ENCODE measurements at regions not wholly inside any gene's neighbourhood (a gene's known extent, or its start where the extent isn't known, plus 50 kb on each side); places are given as distances from the start of the nearest gene placed in this dataset.
"Not testable (repeated sequence)": the region's sequence is repeated elsewhere in the genome, so short reads cannot be mapped to it uniquely, and the experiment has no call there.

DNA sequence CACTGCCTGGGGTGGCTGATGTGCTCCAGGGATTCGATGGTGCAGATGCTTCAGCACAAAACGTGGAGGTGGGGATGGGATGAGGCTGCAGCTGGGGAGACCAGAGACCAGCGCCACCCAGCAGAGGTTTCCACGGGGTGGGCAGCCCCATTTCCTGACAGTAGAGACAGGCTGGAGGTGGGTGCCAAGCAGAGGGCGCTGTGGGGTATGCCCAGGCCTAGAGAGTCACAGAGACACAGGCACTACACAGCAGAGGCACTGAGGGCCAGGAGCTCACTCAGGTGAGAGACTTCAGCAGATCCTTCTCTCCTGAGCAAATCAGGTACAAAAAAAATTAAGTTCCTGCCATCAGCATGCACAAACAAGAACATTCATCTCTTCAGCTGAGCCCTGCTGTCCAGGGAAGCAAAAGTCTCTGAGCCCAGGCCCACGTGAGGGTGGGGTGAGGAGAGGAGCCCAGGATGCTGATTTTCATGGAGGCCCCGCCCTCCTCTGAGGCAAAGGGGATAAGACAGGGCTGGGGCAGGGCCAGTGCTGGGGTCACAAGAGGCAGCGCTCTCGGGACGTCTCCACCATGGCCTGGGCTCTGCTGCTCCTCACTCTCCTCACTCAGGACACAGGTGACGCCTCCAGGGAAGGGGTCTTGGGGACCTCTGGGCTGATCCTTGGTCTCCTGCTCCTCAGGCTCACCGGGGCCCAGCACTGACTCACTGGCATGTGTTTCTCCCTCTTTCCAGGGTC, 53.1 kb downstream of the GGTLC2 start:
- DNase-seq (ENCODE audit: low spot score): no peak

DNA sequence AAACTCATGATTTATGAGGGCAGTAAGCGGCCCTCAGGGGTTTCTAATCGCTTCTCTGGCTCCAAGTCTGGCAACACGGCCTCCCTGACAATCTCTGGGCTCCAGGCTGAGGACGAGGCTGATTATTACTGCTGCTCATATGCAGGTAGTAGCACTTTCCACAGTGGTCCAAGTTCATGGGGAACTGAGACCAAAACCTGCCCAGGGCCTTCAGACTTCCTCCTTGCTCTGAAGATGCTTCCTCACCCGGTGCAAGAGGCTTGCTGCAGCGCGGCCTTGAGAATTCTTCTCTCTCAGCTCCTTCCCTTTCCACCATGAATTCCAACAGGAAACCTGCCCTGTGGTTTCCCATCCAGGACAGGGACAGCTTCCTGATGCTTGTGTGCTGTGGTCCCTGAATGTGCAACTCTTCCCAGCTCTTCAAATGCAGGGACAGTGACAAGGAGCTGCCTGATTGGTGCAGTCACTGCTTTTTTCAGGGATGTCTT, 53.9 kb downstream of the GGTLC2 start:
- DNase-seq (ENCODE audit: low spot score): no peak

DNA sequence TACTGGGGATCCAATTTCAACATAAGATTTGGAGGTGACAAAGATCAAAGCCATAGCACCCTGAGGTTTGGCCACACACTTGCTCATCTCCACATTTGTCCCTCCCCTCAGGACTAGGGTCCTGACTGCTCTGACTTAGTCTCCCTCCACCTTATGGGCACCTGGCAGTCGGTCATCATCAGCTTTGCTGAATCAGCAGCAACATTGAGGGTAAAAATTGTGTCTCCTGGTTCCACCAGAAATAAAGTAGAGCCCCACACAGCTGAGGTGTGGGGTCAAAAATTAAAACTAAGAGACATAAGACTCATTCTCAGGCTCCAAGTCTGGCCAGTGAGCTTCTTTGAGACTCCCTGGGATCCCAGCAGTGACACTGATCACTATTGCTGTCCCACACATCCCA, 56.2 kb downstream of the GGTLC2 start:
- DNase-seq (ENCODE audit: low spot score): no peak

DNA sequence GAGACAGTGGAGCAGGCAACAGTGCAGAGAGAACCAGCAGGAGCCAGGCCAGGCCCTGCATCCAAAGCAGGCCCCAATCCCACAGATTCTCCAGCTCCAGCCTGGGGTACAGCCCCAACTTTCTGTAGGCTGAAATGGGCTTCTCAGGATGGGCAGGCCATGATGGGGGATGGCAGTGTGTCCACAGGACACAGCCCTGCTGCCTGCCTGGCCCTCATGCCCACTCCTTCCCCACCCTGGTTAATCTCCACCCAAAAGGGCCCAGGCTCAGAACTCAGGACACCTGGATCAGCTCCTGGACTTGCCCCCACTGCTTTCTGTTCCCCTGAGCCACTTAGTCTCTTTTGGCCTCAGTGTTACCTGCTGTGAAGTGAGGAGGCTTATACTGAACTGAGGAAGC, 57.1 kb downstream of the GGTLC2 start:
- DNase-seq (ENCODE audit: low spot score): not testable (repeated sequence)

DNA sequence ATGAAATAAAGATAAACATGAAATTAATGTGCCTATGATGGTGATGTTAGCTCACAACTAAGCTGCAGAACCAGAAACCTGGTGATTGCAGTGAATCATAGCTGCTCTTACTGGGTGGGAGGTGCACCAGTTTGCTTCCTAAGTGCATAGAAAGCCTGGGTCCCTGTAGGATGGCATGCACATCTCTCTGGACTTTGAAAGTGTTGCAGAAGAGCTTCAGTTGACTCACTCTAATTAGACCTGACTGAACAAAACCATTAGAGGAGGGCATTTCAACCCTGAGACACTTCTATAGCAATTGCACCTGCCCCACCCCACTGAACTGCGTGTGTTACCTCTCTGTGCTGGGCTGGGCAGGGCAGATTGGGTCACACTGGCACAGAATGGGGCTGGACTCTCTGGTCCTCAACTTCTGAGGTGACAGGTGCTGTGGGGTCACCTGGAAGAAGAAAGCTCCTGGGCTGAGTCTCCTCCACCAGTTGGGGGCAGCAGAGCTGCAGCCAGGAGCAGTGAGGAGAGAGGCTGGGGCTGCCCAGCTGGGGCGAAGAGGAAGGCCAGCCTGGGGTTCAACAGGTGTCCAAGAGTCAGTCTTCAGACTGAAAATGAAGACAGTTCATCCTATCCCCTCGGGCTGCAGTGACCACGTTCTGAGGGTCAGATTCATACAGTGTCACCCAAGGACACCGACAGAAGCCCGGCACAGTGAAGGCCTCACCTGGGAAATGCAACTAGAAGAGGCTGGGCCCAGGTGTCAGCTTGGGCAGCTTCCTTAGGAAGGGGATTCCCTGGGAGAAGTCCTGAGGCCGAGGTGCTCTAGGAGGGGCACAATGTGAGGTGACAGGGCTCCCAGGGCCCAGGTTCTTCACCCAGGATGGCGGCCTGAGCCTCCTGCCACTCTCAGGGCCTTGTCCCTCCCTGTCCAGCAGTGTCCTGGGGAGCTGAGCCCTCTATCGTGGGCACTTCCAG, 58.1 kb downstream of the GGTLC2 start:
- DNase-seq (ENCODE audit: low spot score): no peak

DNA sequence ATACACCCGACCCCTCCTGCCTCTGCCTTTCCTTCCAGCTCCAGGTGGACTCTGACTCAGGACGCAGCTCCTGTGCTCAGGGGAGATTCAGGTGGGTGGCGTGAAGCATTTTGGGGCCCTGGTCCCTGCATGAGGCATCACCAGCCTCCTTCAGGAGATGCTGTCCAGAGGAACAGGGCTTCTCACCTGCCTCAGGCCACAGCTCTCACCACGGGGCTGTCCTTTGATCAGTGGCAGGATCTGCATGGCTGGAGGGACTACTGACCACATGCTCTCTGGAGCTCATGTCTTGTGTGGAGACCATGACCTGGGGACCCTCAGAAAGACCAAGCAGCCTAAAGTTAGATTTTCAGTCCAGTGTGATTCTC, 58.8 kb downstream of the GGTLC2 start:
- DNase-seq (ENCODE audit: low spot score): no peak

DNA sequence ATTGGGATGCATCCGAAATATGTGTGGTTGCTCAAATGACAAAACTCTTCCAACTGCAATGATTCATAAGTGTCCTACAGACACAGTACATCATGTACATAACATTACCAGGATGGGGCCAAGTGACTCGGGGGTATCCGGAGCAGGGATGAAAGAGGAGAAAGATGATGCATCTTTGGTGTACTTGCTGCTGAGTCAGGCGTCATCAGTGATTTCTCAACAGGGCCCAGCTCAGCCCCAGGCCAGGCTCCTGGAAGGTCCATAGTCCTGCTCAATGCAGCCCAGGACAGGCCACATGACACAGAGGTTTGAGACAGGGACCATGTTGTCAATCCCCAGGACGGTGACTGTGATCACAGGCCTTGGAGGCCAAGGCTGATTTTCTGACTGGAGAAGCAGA, 59.3 kb downstream of the GGTLC2 start:
- no peak for DNase-seq (ENCODE audit: low spot score)

DNA sequence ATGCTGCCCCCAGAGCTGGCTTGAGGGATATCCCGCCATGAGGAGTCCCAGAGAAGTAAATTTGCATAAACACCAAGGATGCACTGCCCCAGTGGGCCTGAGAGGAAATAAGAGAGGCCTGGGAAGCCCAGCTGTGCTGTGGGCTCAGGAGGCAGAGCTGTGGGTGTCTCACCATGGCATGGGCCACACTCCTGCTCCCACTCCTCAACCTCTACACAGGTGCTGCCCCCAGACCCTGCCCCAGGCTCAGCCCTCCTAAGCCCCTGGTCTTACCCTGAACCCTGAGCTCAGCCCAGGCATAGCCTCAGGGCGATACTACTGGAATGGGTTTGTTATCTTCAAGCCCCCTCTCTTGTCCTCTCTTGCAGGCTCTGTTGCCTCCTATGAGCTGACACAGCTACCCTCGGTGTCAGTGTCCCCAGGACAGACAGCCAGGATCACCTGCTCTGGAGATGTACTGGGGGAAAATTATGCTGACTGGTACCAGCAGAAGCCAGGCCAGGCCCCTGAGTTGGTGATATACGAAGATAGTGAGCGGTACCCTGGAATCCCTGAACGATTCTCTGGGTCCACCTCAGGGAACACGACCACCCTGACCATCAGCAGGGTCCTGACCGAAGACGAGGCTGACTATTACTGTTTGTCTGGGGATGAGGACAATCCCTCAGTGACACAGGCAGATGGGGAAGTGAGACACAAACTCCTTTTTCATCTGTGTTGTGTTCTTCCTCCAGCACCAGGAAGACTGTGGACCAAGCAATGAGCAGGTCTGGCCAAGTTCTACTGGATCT, 59.9 kb downstream of the GGTLC2 start:
- DNase-seq (ENCODE audit: low spot score): no peak

DNA sequence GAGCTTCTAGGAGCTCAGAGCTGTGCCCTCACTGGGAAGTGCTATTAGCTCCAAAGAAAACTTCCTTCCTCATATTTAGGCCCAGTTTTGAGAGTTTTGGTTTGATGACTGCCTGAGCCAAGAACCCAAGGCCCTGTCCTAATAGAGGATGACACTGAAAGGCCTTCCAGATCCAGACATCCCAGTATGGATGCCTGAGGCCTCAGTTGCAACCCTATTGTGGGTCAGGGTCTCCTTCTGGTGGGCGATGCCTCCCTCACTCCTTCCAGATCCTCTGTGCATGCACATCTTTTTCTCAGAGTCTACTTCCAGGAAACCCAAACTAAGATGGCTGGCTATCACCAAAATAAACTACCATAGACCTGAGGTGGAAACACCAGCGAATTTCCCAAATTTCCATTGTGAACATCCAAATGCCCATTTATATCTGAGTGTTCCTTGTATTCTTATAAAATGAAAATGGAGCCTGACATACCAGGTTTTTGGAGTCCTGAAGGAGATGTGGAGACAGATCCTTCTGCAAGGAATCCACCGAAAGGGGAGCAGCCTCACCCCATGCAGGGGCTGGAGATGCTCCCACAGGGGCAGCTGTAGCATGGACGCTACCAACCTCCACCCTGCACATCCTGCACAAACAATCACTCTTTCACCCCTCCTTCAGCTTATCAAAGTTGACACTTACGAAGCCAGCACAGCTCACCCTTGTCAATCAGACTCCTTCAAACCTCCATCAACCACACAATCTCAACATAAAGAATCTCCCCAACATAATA, 61.1 kb downstream of the GGTLC2 start:
- DNase-seq (ENCODE audit: low spot score): no peak

DNA sequence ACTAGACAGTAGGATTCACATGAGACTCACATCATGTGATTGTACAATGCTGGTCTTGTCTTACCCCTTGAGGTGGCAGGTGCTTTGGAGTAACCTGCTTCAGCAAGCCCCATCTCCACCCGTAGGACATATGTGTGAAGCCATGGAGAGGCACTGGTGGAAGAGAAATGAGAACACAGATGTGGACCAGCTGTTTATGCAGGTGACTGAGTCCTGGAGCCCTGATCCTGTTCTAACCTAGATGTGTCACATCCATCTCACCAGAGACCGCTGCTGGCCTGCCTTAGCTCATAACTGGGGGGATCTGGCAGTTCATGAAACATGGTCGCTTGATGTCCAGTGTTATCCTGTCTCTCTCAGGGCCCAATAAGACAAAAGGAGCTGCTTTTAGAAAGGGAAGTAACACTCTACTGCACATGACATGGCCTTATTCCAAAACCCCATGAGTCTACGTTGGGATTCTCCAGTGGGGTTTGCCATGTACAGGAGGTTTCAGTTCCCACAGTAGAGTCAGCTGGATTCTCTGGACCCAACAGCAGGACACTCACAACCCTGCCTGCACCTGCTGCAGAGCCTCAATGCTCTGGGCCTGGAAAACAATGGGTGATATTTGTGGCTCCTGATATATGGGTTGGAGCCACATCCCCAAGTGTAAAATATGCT, 62.0 kb downstream of the GGTLC2 start:
- DNase-seq (ENCODE audit: low spot score): no peak

DNA sequence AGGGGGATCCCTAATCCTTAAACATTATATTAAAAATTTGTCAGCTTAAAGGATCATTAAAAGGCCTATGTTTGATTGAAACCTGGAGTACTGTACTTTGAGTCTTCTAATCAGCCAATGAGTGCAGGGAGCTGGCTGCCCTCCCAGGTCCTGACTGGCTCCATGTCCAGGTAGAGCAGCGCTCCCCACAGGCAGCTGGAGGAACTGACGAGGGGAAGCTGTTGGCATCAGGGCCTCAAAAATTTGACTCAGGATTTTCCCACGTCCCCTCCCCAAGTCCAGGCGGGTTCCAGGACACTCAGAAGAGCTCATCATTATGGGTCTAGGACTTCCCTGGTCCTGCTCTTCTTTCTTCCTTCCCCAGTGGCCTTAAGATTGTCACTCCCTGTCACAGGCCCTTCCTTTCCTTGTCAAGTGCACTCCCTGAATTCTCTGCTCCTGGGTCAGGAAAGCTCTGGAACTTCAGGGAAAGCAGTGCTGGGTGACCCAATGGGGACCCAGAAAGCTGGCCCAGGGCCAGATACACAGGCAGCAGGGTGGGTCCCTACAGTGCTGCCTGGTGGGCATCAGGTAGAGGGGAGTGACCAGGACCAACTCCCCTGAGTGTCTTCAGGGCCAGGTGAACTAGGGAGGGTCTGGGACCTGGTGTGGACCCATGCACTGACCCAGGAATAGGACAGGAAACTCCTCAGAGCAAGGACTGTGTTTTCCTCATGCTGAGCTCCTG, 65.5 kb downstream of the GGTLC2 start:
- no peak for DNase-seq (ENCODE audit: low spot score)

DNA sequence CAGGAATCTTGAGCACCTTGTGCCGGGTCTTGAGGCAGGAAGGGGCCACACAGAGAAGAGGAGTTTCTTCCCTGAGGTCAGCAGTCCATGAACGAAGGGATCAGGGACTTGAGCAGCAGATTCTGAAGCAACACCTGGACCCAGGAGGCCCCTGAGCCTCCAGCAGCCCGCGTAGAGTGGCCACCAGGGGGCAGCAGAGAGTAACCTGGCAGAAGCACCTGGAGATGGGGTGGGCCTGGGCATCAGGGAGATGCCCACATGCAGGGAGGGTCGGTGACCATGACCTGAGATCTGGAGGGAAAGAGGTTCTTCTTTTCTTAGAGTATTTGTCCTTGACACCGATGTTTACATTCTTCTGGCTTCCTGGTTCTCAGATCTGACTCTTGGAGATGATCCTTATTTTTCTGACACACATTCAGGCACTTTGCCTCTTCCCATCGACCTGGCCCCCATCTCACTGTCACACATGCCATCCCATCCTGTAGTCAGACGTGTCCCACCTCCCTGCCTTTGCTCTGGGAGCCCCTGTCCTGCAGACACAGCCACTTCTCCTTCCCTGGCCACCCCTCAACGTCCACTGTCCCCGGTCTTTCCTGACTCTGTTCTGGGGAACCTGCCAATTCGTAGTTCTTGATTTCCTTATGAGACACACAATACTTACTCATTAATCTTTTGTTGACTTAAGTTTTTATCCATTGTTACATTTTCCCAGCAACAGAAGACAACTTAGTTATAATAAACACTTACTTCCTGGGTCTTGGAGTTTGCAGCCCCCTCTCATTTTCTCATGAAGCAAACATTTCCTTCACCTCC, 66.5 kb downstream of the GGTLC2 start:
- peak; percentile 41 for DNase-seq (ENCODE audit: low spot score)

DNA sequence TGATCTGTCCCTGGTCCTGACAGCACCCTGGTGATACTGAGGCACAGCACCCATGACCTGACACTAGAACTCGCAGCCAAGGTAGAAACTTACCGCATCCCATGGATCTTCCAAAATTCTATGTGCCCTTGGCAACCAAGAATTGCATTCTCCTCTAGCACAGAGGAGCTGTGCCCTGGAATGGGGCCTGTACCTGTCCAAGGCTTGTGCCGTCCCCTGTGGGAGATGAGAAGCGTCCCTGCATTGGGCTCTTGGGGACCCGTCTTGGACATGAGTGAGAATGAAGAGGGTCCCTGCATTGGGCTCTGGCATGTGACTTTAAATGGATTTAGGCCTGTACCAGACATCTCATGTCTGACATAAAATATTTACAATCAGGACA, 67.1 kb downstream of the GGTLC2 start:
- no peak for DNase-seq (ENCODE audit: low spot score)

DNA sequence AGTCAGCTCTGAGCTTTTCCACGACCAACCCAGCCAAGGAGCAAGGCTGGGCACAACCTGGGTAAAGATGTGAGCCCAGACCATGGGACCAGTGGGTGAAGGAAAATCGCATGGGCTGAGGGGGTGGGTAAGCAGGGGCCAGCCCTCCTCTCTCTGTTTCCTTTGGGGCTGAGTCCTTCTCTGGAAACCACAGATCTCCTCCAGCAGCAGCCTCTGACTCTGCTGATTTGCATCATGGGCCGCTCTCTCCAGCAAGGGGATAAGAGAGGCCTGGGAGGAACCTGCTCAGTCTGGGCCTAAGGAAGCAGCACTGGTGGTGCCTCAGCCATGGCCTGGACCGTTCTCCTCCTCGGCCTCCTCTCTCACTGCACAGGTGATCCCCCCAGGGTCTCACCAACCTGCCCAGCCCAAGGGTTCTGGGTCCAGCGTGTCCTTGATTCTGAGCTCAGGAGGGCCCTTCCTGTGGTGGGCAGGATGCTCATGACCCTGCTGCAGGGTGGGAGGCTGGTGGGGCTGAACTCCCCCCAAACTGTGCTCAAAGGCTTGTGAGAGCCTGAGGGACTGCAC, 67.8 kb downstream of the GGTLC2 start:
- DNase-seq (ENCODE audit: low spot score): no peak

DNA sequence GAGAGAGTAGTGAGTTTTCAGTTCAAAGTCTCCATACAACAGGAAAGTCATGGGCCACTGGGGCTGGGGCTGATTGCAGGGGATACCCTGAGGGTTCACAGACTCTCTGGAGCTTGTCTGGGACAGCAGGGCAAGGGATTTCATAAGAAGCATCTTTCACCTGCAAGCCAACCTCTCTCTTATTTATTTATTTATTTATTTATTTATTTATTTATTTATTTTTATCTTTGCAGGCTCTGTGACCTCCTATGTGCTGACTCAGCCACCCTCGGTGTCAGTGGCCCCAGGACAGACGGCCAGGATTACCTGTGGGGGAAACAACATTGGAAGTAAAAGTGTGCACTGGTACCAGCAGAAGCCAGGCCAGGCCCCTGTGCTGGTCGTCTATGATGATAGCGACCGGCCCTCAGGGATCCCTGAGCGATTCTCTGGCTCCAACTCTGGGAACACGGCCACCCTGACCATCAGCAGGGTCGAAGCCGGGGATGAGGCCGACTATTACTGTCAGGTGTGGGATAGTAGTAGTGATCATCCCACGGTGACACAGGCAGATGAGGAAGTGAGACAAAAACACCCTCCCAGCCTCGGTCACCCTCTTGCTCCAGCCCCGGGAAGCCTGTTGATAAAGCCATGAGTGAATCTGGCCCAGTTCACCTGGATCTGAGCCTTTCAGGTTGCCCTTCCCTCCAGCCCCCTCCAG, 68.4 kb downstream of the GGTLC2 start:
- no peak for DNase-seq (ENCODE audit: low spot score)

DNA sequence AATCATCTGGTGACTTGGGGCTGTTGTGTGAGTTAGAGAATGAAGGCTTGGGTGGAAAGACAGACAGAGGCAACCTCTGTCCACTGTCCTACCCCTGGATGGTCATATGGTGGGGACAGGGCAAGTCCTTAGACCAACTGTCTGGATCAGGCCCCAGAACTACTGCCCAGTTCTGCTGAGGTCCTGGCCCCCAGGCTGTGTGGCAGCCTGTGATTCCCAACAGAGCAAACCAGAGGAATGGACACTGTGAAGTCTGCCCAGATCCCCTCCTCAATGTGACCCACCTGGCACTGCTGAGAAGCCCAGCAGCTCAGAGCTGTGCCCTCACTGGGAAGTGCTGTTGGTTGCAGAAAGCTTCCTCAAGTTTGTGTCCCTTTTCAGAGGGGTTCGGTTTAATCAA, 69.0 kb downstream of the GGTLC2 start:
- no peak for DNase-seq (ENCODE audit: low spot score)

DNA sequence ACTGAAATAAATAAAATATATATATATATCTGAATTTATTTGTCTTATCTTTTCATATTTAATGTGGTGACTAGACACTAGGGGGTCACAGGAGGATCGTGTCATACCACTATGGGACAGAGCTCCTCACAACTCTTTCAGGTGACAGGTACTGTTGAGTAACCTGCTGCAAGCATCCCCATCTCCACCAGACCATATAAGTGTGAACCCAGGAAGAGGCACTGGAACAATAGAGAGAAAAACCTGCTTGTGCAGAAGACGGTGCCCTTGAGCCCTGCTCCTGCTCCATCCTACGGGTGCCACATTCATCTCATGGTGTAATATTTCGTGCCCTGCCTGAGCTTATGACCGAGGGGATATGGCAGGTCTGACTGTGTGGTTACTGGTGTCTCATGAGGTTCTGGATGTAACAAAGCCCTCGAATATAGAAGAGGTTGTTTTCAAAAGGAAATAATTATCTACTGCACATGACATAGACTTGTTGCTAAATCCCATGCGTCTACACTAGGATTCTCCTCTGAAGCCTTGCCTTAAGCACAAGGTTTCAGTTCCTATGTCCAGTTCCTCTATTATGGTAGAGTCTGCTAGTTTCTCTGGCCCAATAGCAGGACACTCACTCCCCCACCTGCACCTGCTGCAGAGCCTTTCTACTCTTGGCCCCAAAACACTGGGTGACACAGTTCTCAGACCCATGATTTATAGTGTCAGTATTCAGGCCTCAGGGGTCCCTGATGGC, 70.4 kb downstream of the GGTLC2 start:
- DNase-seq (ENCODE audit: low spot score): no peak

DNA sequence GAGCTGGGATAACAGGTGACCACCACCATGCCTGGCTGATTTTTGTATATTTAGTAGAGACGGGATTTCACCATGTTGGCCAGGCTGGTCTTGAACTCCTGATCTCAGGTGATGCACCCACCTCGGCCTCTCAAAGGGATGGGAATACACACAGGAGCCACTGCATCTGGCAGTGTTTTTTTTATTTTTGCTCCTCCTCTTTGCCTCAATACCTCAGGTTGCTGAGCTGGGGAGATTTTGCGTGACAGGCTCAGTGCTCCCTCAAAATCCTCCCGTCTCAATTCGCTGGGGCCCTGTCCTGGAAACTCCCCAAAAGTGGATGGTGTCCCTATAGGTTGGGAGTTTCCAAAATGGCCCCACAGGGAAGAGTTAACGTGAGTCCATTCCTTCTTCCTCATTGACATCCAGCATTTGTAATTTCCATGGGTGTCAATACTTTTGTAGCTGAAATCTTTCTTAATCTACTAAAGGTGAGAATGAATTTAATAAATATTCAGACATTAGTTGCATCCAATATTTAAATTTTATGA, 71.8 kb downstream of the GGTLC2 start:
- no peak for DNase-seq (ENCODE audit: low spot score)

All from hepatic stellate cell (primary cell).